Left ventricle myocardium inferior (tissue), 1 donor: ENCODE measurements at regions not wholly inside any gene's neighbourhood (a gene's known extent, or its start where the extent isn't known, plus 50 kb on each side); places are given as distances from the start of the nearest gene placed in this dataset.

Source experiments
- DNase-seq: peaks from one replicate; pipeline ENCODE4 v3.0.0-alpha.2; 2020
- H3K27ac ChIP-seq: fragments of 200-600 bp; replicated peaks from 2 replicates; pipeline ENCODE4 v1.8.0; 2021
- H3K27me3 ChIP-seq: fragments of 200-600 bp; 2 replicates; pipeline ENCODE4 v1.8.0; 2021; ENCODE audit warnings: low read depth
- H3K36me3 ChIP-seq: fragments of 200-600 bp; 2 replicates; pipeline ENCODE4 v1.8.0; 2021
- H3K4me1 ChIP-seq: fragments of 200-600 bp; 2 replicates; pipeline ENCODE4 v1.8.0; 2021
- H3K4me3 ChIP-seq: fragments of 200-600 bp; 2 replicates; pipeline ENCODE4 v1.8.0; 2021; ENCODE audit warnings: mild to moderate bottlenecking, moderate library complexity
- H3K9me3 ChIP-seq: fragments of 200-600 bp; replicated peaks from 2 replicates; pipeline ENCODE4 v1.8.0; 2021
- intact Hi-C: fragments of 100-400 bp; cut with micrococcal nuclease; formaldehyde crosslinking; loops from one replicate; pipeline ENCODE4 v1.11.0; 2022
- TF ChIP-seq, protein P1 (sequence below): fragments of 200-600 bp; IDR thresholded peaks from 2 replicates; pipeline ENCODE4 v1.8.0; 2021; ENCODE audit warnings: antibody characterized with exemption, mild to moderate bottlenecking, borderline replicate concordance
- donor health status: DM: no; HTN: yes; CAD: no; lungs with severe emphysema.

- intact Hi-C loops = no loop called here
- Histone ChIP-seq H3K4me3 (no peak overlapping the region), H3K9me3 (no peaks in the 10 kb centered on the region), H3K27me3 (no peaks in the 10 kb centered on the region), H3K27ac (no peak overlapping the region), H3K4me1 (no peaks in the 10 kb centered on the region), H3K36me3 (no peaks in the 10 kb centered on the region)
- TF ChIP-seq, protein P1, sequence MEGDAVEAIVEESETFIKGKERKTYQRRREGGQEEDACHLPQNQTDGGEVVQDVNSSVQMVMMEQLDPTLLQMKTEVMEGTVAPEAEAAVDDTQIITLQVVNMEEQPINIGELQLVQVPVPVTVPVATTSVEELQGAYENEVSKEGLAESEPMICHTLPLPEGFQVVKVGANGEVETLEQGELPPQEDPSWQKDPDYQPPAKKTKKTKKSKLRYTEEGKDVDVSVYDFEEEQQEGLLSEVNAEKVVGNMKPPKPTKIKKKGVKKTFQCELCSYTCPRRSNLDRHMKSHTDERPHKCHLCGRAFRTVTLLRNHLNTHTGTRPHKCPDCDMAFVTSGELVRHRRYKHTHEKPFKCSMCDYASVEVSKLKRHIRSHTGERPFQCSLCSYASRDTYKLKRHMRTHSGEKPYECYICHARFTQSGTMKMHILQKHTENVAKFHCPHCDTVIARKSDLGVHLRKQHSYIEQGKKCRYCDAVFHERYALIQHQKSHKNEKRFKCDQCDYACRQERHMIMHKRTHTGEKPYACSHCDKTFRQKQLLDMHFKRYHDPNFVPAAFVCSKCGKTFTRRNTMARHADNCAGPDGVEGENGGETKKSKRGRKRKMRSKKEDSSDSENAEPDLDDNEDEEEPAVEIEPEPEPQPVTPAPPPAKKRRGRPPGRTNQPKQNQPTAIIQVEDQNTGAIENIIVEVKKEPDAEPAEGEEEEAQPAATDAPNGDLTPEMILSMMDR = no peak
- DNase-seq = no peak
These were observed 435.9 kb upstream of the DMAC1 start for GRCh38 chr9:8235489-8235888.

DNA sequence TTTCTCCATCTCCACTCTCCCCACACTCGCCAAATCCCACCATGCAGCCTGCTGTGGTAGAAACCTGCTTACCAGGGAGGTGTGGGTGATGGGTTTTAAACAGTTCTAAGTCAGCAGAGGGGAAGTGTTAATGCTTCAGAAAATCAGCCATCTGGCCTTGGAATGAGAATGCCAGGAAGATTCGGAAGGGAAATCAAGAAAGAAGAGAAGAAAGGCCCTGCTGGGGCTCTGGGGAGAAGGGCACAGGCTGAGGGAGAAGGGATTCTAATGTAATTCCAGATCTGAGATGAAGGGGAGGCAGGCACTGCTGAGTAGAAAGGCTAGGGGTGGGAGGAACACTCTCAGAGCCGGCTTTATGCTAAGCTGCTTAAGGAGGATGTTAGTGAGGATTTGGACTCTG lies 434.7 kb upstream of the DMAC1 start:
- no peak for DNase-seq
- Histone ChIP-seq H3K27me3 (no peaks in the 10 kb centered on the region), H3K4me3 (no peak overlapping the region), H3K4me1 (no peaks in the 10 kb centered on the region), H3K36me3 (no peaks in the 10 kb centered on the region), H3K27ac (no peak overlapping the region), H3K9me3 (no peaks in the 10 kb centered on the region)
- intact Hi-C loops = no loop called here
- TF ChIP-seq, protein P1 = no peak

- intact Hi-C loops = no loop called here
- no peak overlapping the region for H3K4me3 ChIP-seq
- TF ChIP-seq, protein P1 = no peak
- no peaks in the 10 kb centered on the region for H3K36me3 ChIP-seq
- no peaks in the 10 kb centered on the region for H3K27me3 ChIP-seq
- no peaks in the 10 kb centered on the region for H3K9me3 ChIP-seq
- DNase-seq = no peak
- no peaks in the 10 kb centered on the region for H3K4me1 ChIP-seq
- H3K27ac ChIP-seq = no peak overlapping the region
These were observed 433.1 kb upstream of the DMAC1 start for GRCh38 chr9:8232726-8233125.

- intact Hi-C loops = no loop called here
- TF ChIP-seq, protein P1 = no peak
- no peak for DNase-seq
- H3K9me3 ChIP-seq = no peaks in the 10 kb centered on the region
- no peaks in the 10 kb centered on the region for H3K36me3 ChIP-seq
- no peaks in the 10 kb centered on the region for H3K4me1 ChIP-seq
- H3K4me3 ChIP-seq = no peak overlapping the region
- no peak overlapping the region for H3K27ac ChIP-seq
- no peaks in the 10 kb centered on the region for H3K27me3 ChIP-seq
These were observed 429.6 kb upstream of the DMAC1 start for GRCh38 chr9:8229226-8229625.

DNA sequence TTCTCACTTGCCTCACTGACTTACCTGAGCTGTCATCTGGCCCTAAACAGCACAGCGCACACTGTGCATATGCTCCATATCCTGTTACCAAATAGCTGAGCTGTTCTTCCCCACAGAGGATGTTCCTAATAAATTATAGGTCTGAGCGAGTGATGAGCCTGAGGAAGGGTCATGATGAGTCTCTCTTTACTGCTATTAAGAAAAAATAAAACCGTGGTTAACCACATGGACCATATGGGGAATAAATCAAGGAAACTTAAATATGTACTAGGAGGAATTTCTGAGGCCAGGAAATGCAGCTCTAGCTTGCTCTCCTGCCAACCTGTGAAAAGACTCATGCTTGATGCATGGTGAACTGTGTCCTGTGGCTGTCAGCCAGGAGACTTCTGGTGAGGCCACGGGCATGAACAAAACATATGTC lies 424.8 kb upstream of the DMAC1 start:
- H3K27me3 ChIP-seq = no peaks in the 10 kb centered on the region
- no peaks in the 10 kb centered on the region for H3K4me1 ChIP-seq
- H3K4me3 ChIP-seq = no peak overlapping the region
- no peaks in the 10 kb centered on the region for H3K36me3 ChIP-seq
- intact Hi-C loops = no loop called here
- no peak for DNase-seq
- TF ChIP-seq, protein P1 = no peak
- H3K9me3 ChIP-seq = no peaks in the 10 kb centered on the region
- H3K27ac ChIP-seq = no peak overlapping the region

GRCh38 chr9:8223861-8224260 lies 424.3 kb upstream of the DMAC1 start:
- intact Hi-C loops = no loop called here
- Histone ChIP-seq H3K27ac (no peak overlapping the region), H3K4me1 (no peaks in the 10 kb centered on the region), H3K4me3 (no peak overlapping the region), H3K9me3 (no peaks in the 10 kb centered on the region), H3K36me3 (no peaks in the 10 kb centered on the region), H3K27me3 (no peaks in the 10 kb centered on the region)
- no peak for DNase-seq
- TF ChIP-seq, protein P1 = no peak
